ENCODE measurements at regions not wholly inside any gene's neighbourhood (a gene's known extent, or its start where the extent isn't known, plus 50 kb on each side); places are given as distances from the start of the nearest gene placed in this dataset.

- Histone ChIP-seq H3K27me3 (ENCODE audit: insufficient read depth, poor library complexity, severe bottlenecking) (no peaks in the 10 kb centered on the region), H3K27ac (replicated peaks) (no peak overlapping the region), H3K4me3 (replicated peaks; ENCODE audit: insufficient read depth, low read length) (no peak overlapping the region)
- DNase-seq (ENCODE audit: low read depth in 1 of 2, low spot score in 1 of 2) = no peak
- TF ChIP-seq REST (IDR thresholded peaks at IDR 0.05; ENCODE audit: insufficient replicate concordance, low read depth) (no peak), CTCF (IDR thresholded peaks at IDR 0.05; ENCODE audit: insufficient read depth, low read length) (no peak), GABPA (IDR thresholded peaks at IDR 0.05; ENCODE audit: low read depth) (no peak), SPI1 (IDR thresholded peaks at IDR 0.05; ENCODE audit: borderline replicate concordance, low read depth) (no peak), POLR2AphosphoS5 (IDR thresholded peaks at IDR 0.05; ENCODE audit: low read depth) (no peak)
Measured at GRCh38 chr12:13609894-13610679, 371.3 kb downstream of the GRIN2B start.

GRCh38 chr12:13606290-13606689 lies 375.1 kb downstream of the GRIN2B start:
- TF ChIP-seq CTCF (IDR thresholded peaks at IDR 0.05; ENCODE audit: insufficient read depth, low read length) = no peak
- no peak for TF ChIP-seq POLR2AphosphoS5 (IDR thresholded peaks at IDR 0.05; ENCODE audit: low read depth)
- TF ChIP-seq SPI1 (IDR thresholded peaks at IDR 0.05; ENCODE audit: borderline replicate concordance, low read depth) = no peak
- TF ChIP-seq GABPA (IDR thresholded peaks at IDR 0.05; ENCODE audit: low read depth) = no peak
- no peak for TF ChIP-seq REST (IDR thresholded peaks at IDR 0.05; ENCODE audit: insufficient replicate concordance, low read depth)
- no peak for DNase-seq (ENCODE audit: low read depth in 1 of 2, low spot score in 1 of 2)
- Histone ChIP-seq H3K4me3 (replicated peaks; ENCODE audit: insufficient read depth, low read length) (no peak overlapping the region), H3K27me3 (ENCODE audit: insufficient read depth, poor library complexity, severe bottlenecking) (no peaks in the 10 kb centered on the region), H3K27ac (replicated peaks) (no peak overlapping the region)

- H3K27ac ChIP-seq (replicated peaks) = no peak overlapping the region
- no peaks in the 10 kb centered on the region for H3K27me3 ChIP-seq (ENCODE audit: insufficient read depth, poor library complexity, severe bottlenecking)
- no peak for TF ChIP-seq CTCF (IDR thresholded peaks at IDR 0.05; ENCODE audit: insufficient read depth, low read length)
- no peak for TF ChIP-seq GABPA (IDR thresholded peaks at IDR 0.05; ENCODE audit: low read depth)
- no peak for TF ChIP-seq REST (IDR thresholded peaks at IDR 0.05; ENCODE audit: insufficient replicate concordance, low read depth)
- TF ChIP-seq POLR2AphosphoS5 (IDR thresholded peaks at IDR 0.05; ENCODE audit: low read depth) = no peak
- H3K4me3 ChIP-seq (replicated peaks; ENCODE audit: insufficient read depth, low read length) = no peak overlapping the region
- no peak for DNase-seq (ENCODE audit: low read depth in 1 of 2, low spot score in 1 of 2)
Measured at GRCh38 chr12:13603953-13604352, 377.4 kb downstream of the GRIN2B start.
